Panc1 (cell line): ENCODE measurements at regions not wholly inside any gene's neighbourhood (a gene's known extent, or its start where the extent isn't known, plus 50 kb on each side); places are given as distances from the start of the nearest gene placed in this dataset.

ENCODE experiments used
- ATAC-seq: fragments of 200-7000 bp; cut with Tn5 transposase; 2 replicates; pipeline ENCODE4 v1.9.1; 2020; ENCODE audit warnings: mild to moderate bottlenecking, moderate library complexity
- BruUV-seq: library from RNA; stranded (reverse); fragments of 400-500 nt; replicated peaks from 2 replicates; lab custom pipeline; 2021; lab: Mats Ljungman, UMichigan
- CTCF ChIA-PET: fragments of 300-600 bp; sonication (Branson Sonifier 250); formaldehyde crosslinking; loops from one replicate; lab custom pipeline; 2022; ENCODE audit warnings: antibody characterized with exemption; lab: Charles Lee
- POLR2A ChIA-PET: fragments of 300-600 bp; sonication (Branson Sonifier 250); formaldehyde crosslinking; loops from one replicate; lab custom pipeline; 2022; ENCODE audit warnings: antibody characterized with exemption; lab: Charles Lee
- DNase-seq: peaks from one replicate; pipeline ENCODE4 v3.0.0-alpha.2; 2010; ENCODE audit warnings: low read depth, low spot score
- H3K27ac ChIP-seq: 2 replicates; pipeline ENCODE4 v1.5.1; 2011; ENCODE audit warnings: mild to moderate bottlenecking, low read length, inconsistent platforms
- H3K27me3 ChIP-seq: fragments of 200-500 bp; sonication (Bioruptor generic); 2 replicates; pipeline ENCODE4 v1.6.0; 2014; ENCODE audit warnings: low read length, inconsistent platforms; ENCODE audit not compliant: control insufficient read depth, insufficient read depth
- H3K36me3 ChIP-seq: fragments of 200-500 bp; sonication (Bioruptor generic); 2 replicates; pipeline ENCODE4 v1.5.1; 2014; ENCODE audit warnings: inconsistent platforms, mild to moderate bottlenecking, low read length, moderate library complexity; ENCODE audit not compliant: control insufficient read depth, insufficient read depth
- H3K4me1 ChIP-seq: 2 replicates; pipeline ENCODE4 v1.5.1; 2011; ENCODE audit warnings: inconsistent platforms, mild to moderate bottlenecking, low read length, moderate library complexity; ENCODE audit not compliant: control insufficient read depth, insufficient read depth
- H3K4me3 ChIP-seq, 2 experiments: 2 replicates each; pipeline ENCODE4 v1.5.1; 2011 to 2012; ENCODE audit warnings: low read depth in 2 of 2, low read length in 2 of 2, mild to moderate bottlenecking in 2 of 2, inconsistent platforms in 1 of 2, moderate library complexity in 1 of 2
- H3K9me3 ChIP-seq: fragments of 200-500 bp; sonication (Bioruptor generic); 2 replicates; pipeline ENCODE4 v1.5.1; 2014; ENCODE audit warnings: low read depth, mild to moderate bottlenecking, inconsistent platforms, low read length, moderate library complexity; ENCODE audit not compliant: control insufficient read depth, insufficient read depth
- POLR2AphosphoS5 ChIP-seq: IDR thresholded peaks from 2 replicates; pipeline ENCODE4 v1.6.1; 2012; ENCODE audit warnings: mild to moderate bottlenecking, low read depth, low read length, moderate library complexity
- SIN3A ChIP-seq: IDR thresholded peaks from 2 replicates; pipeline ENCODE4 v1.6.1; 2012; ENCODE audit warnings: low read depth, mild to moderate bottlenecking, low read length, moderate library complexity, borderline replicate concordance; ENCODE audit not compliant: insufficient read depth
- TCF7L2 ChIP-seq: IDR thresholded peaks from 2 replicates; pipeline ENCODE4 v1.6.1; 2011; ENCODE audit warnings: mild to moderate bottlenecking, low read depth, low read length, inconsistent platforms
- in situ Hi-C: cut with HindIII; loops from 2 replicates; pipeline ENCODE4 v1.10.0; 2016; ENCODE audit warnings: low sequenced_read_pairs, low pct_unique_long_range_greater_than_20kb
- intact Hi-C: fragments of 100-400 bp; cut with micrococcal nuclease; formaldehyde crosslinking; loops from one replicate; pipeline ENCODE4 v1.10.0; 2022; ENCODE audit not compliant: unreplicated experiment
- TF ChIP-seq, protein P1 (sequence below), 2 experiments: IDR thresholded peaks; 2 replicates each; pipeline ENCODE4 v1.6.1; 2011 to 2012; ENCODE audit warnings: low read depth in 2 of 2, control low read depth in 1 of 2, low read length in 1 of 2, mild to moderate bottlenecking in 1 of 2, moderate library complexity in 1 of 2; ENCODE audit not compliant: insufficient read depth in 1 of 2
- TF ChIP-seq, protein P2 (sequence below): fragments of 450-650 bp; IDR thresholded peaks from 2 replicates; pipeline ENCODE4 v1.5.1; 2017; ENCODE audit warnings: mild to moderate bottlenecking

- no TSS peak for BruUV-seq
- intact Hi-C loops, result no loop called here
- Histone ChIP-seq H3K4me3 (no peak overlapping the region), H3K27me3 (peaks cover 14% of the 10 kb centered on the region), H3K27ac (no peak overlapping the region), H3K36me3 (no peaks in the 10 kb centered on the region), H3K4me1 (no peaks in the 10 kb centered on the region), H3K9me3 (no peaks in the 10 kb centered on the region)
- CTCF ChIA-PET, result no interaction called here
- in situ Hi-C loops, result no loop called here
- ATAC-seq (no peak), DNase-seq (no peak)
- POLR2A ChIA-PET, result no interaction called here
- TF ChIP-seq TCF7L2 (no peak), SIN3A (no peak), POLR2AphosphoS5 (no peak)
- TF ChIP-seq, protein P1, sequence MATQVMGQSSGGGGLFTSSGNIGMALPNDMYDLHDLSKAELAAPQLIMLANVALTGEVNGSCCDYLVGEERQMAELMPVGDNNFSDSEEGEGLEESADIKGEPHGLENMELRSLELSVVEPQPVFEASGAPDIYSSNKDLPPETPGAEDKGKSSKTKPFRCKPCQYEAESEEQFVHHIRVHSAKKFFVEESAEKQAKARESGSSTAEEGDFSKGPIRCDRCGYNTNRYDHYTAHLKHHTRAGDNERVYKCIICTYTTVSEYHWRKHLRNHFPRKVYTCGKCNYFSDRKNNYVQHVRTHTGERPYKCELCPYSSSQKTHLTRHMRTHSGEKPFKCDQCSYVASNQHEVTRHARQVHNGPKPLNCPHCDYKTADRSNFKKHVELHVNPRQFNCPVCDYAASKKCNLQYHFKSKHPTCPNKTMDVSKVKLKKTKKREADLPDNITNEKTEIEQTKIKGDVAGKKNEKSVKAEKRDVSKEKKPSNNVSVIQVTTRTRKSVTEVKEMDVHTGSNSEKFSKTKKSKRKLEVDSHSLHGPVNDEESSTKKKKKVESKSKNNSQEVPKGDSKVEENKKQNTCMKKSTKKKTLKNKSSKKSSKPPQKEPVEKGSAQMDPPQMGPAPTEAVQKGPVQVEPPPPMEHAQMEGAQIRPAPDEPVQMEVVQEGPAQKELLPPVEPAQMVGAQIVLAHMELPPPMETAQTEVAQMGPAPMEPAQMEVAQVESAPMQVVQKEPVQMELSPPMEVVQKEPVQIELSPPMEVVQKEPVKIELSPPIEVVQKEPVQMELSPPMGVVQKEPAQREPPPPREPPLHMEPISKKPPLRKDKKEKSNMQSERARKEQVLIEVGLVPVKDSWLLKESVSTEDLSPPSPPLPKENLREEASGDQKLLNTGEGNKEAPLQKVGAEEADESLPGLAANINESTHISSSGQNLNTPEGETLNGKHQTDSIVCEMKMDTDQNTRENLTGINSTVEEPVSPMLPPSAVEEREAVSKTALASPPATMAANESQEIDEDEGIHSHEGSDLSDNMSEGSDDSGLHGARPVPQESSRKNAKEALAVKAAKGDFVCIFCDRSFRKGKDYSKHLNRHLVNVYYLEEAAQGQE (IDR thresholded peaks at IDR 0.05; ENCODE audit: insufficient read depth in 1 of 2, low read depth in 2 of 2, low read length in 1 of 2), result no peak
- TF ChIP-seq, protein P2, sequence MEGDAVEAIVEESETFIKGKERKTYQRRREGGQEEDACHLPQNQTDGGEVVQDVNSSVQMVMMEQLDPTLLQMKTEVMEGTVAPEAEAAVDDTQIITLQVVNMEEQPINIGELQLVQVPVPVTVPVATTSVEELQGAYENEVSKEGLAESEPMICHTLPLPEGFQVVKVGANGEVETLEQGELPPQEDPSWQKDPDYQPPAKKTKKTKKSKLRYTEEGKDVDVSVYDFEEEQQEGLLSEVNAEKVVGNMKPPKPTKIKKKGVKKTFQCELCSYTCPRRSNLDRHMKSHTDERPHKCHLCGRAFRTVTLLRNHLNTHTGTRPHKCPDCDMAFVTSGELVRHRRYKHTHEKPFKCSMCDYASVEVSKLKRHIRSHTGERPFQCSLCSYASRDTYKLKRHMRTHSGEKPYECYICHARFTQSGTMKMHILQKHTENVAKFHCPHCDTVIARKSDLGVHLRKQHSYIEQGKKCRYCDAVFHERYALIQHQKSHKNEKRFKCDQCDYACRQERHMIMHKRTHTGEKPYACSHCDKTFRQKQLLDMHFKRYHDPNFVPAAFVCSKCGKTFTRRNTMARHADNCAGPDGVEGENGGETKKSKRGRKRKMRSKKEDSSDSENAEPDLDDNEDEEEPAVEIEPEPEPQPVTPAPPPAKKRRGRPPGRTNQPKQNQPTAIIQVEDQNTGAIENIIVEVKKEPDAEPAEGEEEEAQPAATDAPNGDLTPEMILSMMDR, result no peak
Measured at GRCh38 chr7:47211519-47211973, 370.4 kb downstream of the TNS3 start.

DNA sequence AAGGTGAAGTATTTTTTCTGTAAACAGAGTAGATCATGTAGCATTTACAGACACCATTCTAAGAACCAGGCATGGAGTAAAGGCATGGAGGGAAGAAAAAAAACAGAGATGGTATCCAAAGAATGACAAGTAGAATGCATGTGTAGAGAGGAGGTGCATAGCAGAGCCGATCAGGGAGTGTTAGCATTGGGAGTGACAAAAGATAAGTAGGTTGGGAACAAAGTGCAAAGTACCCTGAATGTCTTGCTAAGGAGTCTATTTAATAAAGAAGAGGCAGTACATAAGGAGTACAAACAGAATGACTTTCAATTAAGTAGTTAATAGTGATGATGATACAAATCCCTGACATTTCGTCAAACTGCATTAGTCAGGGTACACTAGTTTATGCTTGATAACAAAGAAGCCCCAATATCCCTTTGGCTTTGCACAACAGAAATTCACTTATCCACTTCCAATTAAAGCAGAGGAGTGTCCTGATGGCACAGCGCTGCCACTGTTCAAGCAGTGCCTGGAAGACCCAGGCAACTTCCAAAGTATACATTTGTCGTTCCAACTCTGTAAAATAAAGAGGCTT is 371.5 kb downstream of the TNS3 start:
- ATAC-seq, result no peak
- no peak for DNase-seq
- intact Hi-C loops, result no loop called here
- Histone ChIP-seq H3K9me3 (no peaks in the 10 kb centered on the region), H3K4me1 (no peaks in the 10 kb centered on the region), H3K27ac (no peak overlapping the region), H3K27me3 (peaks cover 19% of the 10 kb centered on the region), H3K36me3 (no peaks in the 10 kb centered on the region), H3K4me3 (no peak overlapping the region)
- TF ChIP-seq SIN3A, result no peak
- no peak for TF ChIP-seq TCF7L2
- TF ChIP-seq POLR2AphosphoS5, result no peak
- TF ChIP-seq, protein P1 (IDR thresholded peaks at IDR 0.05; ENCODE audit: insufficient read depth in 1 of 2, low read depth in 2 of 2, low read length in 1 of 2), result no peak
- TF ChIP-seq, protein P2, result no peak
- CTCF ChIA-PET, result no interaction called here
- no TSS peak for BruUV-seq
- in situ Hi-C loops, result no loop called here
- POLR2A ChIA-PET, result no interaction called here
